NCI-H82 treated with DMSO at 0.1 percent for 48 hours (cell line): ENCODE measurements at regions not wholly inside any gene's neighbourhood (a gene's known extent, or its start where the extent isn't known, plus 50 kb on each side); places are given as distances from the start of the nearest gene placed in this dataset.
"Not testable (repeated sequence)": the region's sequence is repeated elsewhere in the genome, so short reads cannot be mapped to it uniquely, and the experiment has no call there.

Experiments used
- DNase-seq: peaks from one replicate; lab custom pipeline; 2025; ENCODE audit not compliant: unreplicated experiment; lab: John Stamatoyannopoulos, UW

- DNase-seq: not testable (repeated sequence)
Observed at GRCh38 chr4:31880837-31881236, 1160.7 kb downstream of the PCDH7 start.

GRCh38 chr4:31896349-31896748 lies 1176.2 kb downstream of the PCDH7 start:
- no peak for DNase-seq

- DNase-seq: no peak
Observed at GRCh38 chr4:31905363-31905762, 1185.2 kb downstream of the PCDH7 start.

GRCh38 chr4:31908261-31908660 lies 1188.1 kb downstream of the PCDH7 start:
- no peak for DNase-seq

GRCh38 chr4:31917334-31917733 lies 1197.2 kb downstream of the PCDH7 start:
- DNase-seq: no peak

GRCh38 chr4:31918891-31919290 lies 1198.7 kb downstream of the PCDH7 start:
- DNase-seq: no peak

- no peak for DNase-seq
Observed at GRCh38 chr4:31923634-31924033, 1203.5 kb downstream of the PCDH7 start.

- DNase-seq: no peak
Observed at GRCh38 chr4:31929676-31930345, 1209.6 kb downstream of the PCDH7 start.

- DNase-seq: no peak
Observed at GRCh38 chr4:31946456-31946855, 1226.3 kb downstream of the PCDH7 start.

GRCh38 chr4:31947101-31947500 lies 1226.9 kb downstream of the PCDH7 start:
- no peak for DNase-seq

- DNase-seq: no peak
Observed at GRCh38 chr4:31949045-31949444, 1228.9 kb downstream of the PCDH7 start.

- DNase-seq: no peak
Observed at GRCh38 chr4:31955346-31955745, 1235.2 kb downstream of the PCDH7 start.

- no peak for DNase-seq
Observed at GRCh38 chr4:31959972-31960371, 1239.8 kb downstream of the PCDH7 start.

- DNase-seq: no peak
Observed at GRCh38 chr4:31964685-31965084, 1244.5 kb downstream of the PCDH7 start.

GRCh38 chr4:31968842-31969241 lies 1248.7 kb downstream of the PCDH7 start:
- no peak for DNase-seq

- DNase-seq: no peak
Observed at GRCh38 chr4:31974490-31975002, 1254.4 kb downstream of the PCDH7 start.

- no peak for DNase-seq
Observed at GRCh38 chr4:31979988-31980387, 1259.8 kb downstream of the PCDH7 start.

- no peak for DNase-seq
Observed at GRCh38 chr4:31983246-31983645, 1263.1 kb downstream of the PCDH7 start.

GRCh38 chr4:31983677-31984076 lies 1263.5 kb downstream of the PCDH7 start:
- DNase-seq: no peak

GRCh38 chr4:31984872-31985271 lies 1264.7 kb downstream of the PCDH7 start:
- DNase-seq: no peak

GRCh38 chr4:31995943-31996901 lies 1276.1 kb downstream of the PCDH7 start:
- no peak for DNase-seq

- DNase-seq: no peak
Observed at GRCh38 chr4:31998807-31999206, 1278.6 kb downstream of the PCDH7 start.
